ENCODE measurements at regions not wholly inside any gene's neighbourhood (a gene's known extent, or its start where the extent isn't known, plus 50 kb on each side); places are given as distances from the start of the nearest gene placed in this dataset.
"Not testable (repeated sequence)": the region's sequence is repeated elsewhere in the genome, so short reads cannot be mapped to it uniquely, and the experiment has no call there.

DNA sequence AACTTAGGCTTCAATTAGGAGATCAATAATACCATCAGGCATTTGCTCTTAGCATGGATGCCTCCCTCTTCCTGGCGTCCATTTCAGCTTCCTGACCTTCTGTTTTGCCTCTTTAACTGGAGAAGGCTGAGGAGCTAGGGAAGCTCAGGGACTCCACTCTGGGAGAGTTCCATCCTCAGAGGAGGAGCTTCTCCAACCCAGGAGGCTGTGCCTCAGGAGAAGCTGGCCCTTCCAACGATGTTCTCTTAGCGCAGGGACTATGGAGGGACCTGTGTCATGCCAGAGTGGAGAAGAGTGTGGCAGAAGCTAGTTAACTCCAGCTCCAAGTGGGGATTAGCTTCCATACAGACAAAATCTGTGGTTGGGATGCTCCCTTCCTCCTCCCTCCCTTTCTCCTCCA, 58.0 kb downstream of the KCNA5 start:
- Histone ChIP-seq H3K27me3 (no peaks in the 10 kb centered on the region), H3K9me3 (no peaks in the 10 kb centered on the region), H3K27ac (no peak overlapping the region), H3K4me3 (no peak overlapping the region), H3K36me3 (no peaks in the 10 kb centered on the region), H3K4me1 (peaks cover 0 to 2% of the 10 kb centered on the region in 2 donors)
- intact Hi-C loops (cut with DNase I; ENCODE audit: low total_unique reads) (no loop called here), in situ Hi-C loops (cut with MboI; ENCODE audit: low sequenced_read_pairs in 4 of 4) (no loop called here)
- ATAC-seq (no peak), DNase-seq (no peak)
- TF ChIP-seq POLR2A (IDR thresholded peaks at IDR 0.05) (no peak), CTCF (IDR thresholded peaks at IDR 0.05 in 4 of 5, conservative IDR thresholded peaks at IDR 0.05 in 1 of 5) (no peak)

GRCh38 chr12:5102261-5102789, 58.6 kb downstream of the KCNA5 start:
- intact Hi-C loops (cut with DNase I; ENCODE audit: low total_unique reads) = no loop called here
- Histone ChIP-seq H3K36me3 (no peaks in the 10 kb centered on the region), H3K4me1 (peaks cover 0 to 2% of the 10 kb centered on the region in 2 donors), H3K27me3 (no peaks in the 10 kb centered on the region), H3K9me3 (no peaks in the 10 kb centered on the region), H3K27ac (no peak overlapping the region), H3K4me3 (no peak overlapping the region)
- ATAC-seq (no peak), DNase-seq (no peak)
- in situ Hi-C loops (cut with MboI; ENCODE audit: low sequenced_read_pairs in 4 of 4) = no loop called here
- TF ChIP-seq POLR2A (IDR thresholded peaks at IDR 0.05) = no peak
- no peak for TF ChIP-seq CTCF (IDR thresholded peaks at IDR 0.05 in 4 of 5, conservative IDR thresholded peaks at IDR 0.05 in 1 of 5)

GRCh38 chr12:5102806-5103205, 59.1 kb downstream of the KCNA5 start:
- Histone ChIP-seq H3K27ac (no peak overlapping the region), H3K27me3 (no peaks in the 10 kb centered on the region), H3K4me3 (no peak overlapping the region), H3K4me1 (peaks cover 0 to 2% of the 10 kb centered on the region in 2 donors), H3K36me3 (no peaks in the 10 kb centered on the region), H3K9me3 (no peaks in the 10 kb centered on the region)
- DNase-seq = no peak
- no peak for ATAC-seq
- in situ Hi-C loops (cut with MboI; ENCODE audit: low sequenced_read_pairs in 4 of 4) (no loop called here), intact Hi-C loops (cut with DNase I; ENCODE audit: low total_unique reads) (no loop called here)
- TF ChIP-seq POLR2A (IDR thresholded peaks at IDR 0.05) (no peak), CTCF (IDR thresholded peaks at IDR 0.05 in 4 of 5, conservative IDR thresholded peaks at IDR 0.05 in 1 of 5) (no peak)

DNA sequence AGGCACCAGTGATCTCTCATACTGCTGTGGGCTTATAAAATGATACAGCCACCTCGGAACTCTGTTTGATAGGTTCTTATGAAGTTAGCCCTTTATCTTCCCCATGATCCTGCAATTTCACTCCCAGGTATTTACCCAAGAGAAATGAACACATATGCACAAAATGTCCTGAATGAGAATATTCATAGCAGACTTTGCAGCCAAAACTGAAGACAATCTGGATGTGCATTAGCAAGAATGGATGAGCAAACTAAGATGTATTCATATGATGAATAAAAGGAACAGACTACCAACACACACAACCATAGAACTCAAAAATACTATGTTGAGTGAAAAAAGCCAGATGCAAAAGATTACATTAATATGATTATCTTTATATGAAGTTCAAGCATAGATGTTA, 66.7 kb downstream of the KCNA5 start:
- no peak for TF ChIP-seq POLR2A (IDR thresholded peaks at IDR 0.05)
- TF ChIP-seq CTCF (IDR thresholded peaks at IDR 0.05 in 4 of 5, conservative IDR thresholded peaks at IDR 0.05 in 1 of 5) = no peak
- H3K36me3 ChIP-seq = no peaks in the 10 kb centered on the region
- ATAC-seq (no peak), DNase-seq (no peak)
- in situ Hi-C loops (cut with MboI; ENCODE audit: low sequenced_read_pairs in 4 of 4) = no loop called here
- H3K4me3 ChIP-seq = no peak overlapping the region
- peaks cover 0 to 10% of the 10 kb centered on the region in 2 donors for H3K4me1 ChIP-seq
- H3K27ac ChIP-seq = no peak overlapping the region
- H3K27me3 ChIP-seq = no peaks in the 10 kb centered on the region
- intact Hi-C loops (cut with DNase I; ENCODE audit: low total_unique reads) = no loop called here
- no peaks in the 10 kb centered on the region for H3K9me3 ChIP-seq

DNA sequence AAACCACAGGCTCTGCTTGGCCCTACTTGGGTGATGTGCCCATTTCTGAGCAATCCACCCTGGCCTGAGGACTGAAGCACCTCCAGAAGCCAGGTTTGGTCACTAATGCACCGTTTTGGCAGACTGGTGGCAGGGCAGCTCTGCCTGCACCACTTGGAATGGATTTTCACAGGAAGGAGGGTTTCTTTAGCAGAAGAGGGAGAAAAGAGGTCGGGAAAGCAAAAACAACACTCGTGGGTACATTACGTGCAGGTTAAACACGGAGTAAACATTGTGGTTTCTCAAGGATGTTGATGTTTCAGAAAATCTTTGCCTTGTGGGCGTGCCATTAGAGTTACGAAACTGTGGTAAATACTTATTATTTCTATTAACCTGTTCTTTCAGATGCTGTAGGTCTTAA, 70.8 kb downstream of the KCNA5 start:
- Histone ChIP-seq H3K27me3 (no peaks in the 10 kb centered on the region), H3K4me3 (no peak overlapping the region), H3K36me3 (no peaks in the 10 kb centered on the region), H3K4me1 (peaks cover 0 to 10% of the 10 kb centered on the region in 2 donors), H3K9me3 (no peaks in the 10 kb centered on the region), H3K27ac (no peak overlapping the region)
- ATAC-seq (no peak), DNase-seq (no peak)
- in situ Hi-C loops (cut with MboI; ENCODE audit: low sequenced_read_pairs in 4 of 4) (no loop called here), intact Hi-C loops (cut with DNase I; ENCODE audit: low total_unique reads) (no loop called here)
- no peak for TF ChIP-seq POLR2A (IDR thresholded peaks at IDR 0.05)
- no peak for TF ChIP-seq CTCF (IDR thresholded peaks at IDR 0.05 in 4 of 5, conservative IDR thresholded peaks at IDR 0.05 in 1 of 5)

DNA sequence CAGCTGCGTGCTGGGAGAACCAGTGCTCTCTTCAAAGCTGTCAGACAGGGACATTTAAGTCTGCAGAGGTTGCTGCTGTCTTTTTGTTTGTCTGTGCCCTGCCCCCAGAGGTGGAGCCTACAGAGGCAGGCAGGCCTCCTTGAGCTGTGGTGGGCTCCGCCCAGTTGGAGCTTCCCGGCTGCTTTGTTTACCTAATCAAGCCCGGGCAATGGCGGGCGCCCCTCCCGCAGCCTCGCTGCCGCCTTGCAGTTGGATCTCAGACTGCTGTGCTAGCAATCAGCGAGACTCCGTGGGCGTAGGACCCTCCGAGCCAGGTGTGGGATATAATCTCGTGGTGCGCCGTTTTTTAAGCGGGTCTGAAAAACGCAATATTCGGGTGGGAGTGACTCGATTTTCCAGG, 78.1 kb downstream of the KCNA5 start:
- intact Hi-C loops (cut with DNase I; ENCODE audit: low total_unique reads); H3K4me3 ChIP-seq; H3K36me3 ChIP-seq; H3K27ac ChIP-seq; H3K9me3 ChIP-seq; H3K27me3 ChIP-seq; in situ Hi-C loops (cut with MboI; ENCODE audit: low sequenced_read_pairs in 4 of 4); DNase-seq; ATAC-seq; H3K4me1 ChIP-seq: not testable (repeated sequence)

GRCh38 chr12:5122256-5122831, 78.7 kb downstream of the KCNA5 start:
- ATAC-seq; intact Hi-C loops (cut with DNase I; ENCODE audit: low total_unique reads); H3K4me1 ChIP-seq; H3K4me3 ChIP-seq; H3K27me3 ChIP-seq; in situ Hi-C loops (cut with MboI; ENCODE audit: low sequenced_read_pairs in 4 of 4); H3K27ac ChIP-seq; H3K9me3 ChIP-seq; DNase-seq; H3K36me3 ChIP-seq: not testable (repeated sequence)

Measured in gastrocnemius medialis (tissue), 4 donors.